ENCODE measurements at regions not wholly inside any gene's neighbourhood (a gene's known extent, or its start where the extent isn't known, plus 50 kb on each side); places are given as distances from the start of the nearest gene placed in this dataset.

- TF ChIP-seq ZNF280D (CRISPR knock-in tag; IDR thresholded peaks at IDR 0.05), result no peak
- no peak for TF ChIP-seq HNF4A (CRISPR knock-in tag; IDR thresholded peaks at IDR 0.05)
- no peak for TF ChIP-seq SMARCC2 (IDR thresholded peaks at IDR 0.05)
These were observed 103.9 kb downstream of the SUDS3 start (continued) for GRCh38 chr12:118480235-118480634.

GRCh38 chr12:118488034-118488433, 111.7 kb downstream of the SUDS3 start:
- Histone ChIP-seq H3K36me3 (replicated peaks in 1 of 2; ENCODE audit: control insufficient read depth in 1 of 2, insufficient read depth in 2 of 2, low read length in 2 of 2) (no peaks in the 10 kb centered on the region), H3K4me3 (replicated peaks in 1 of 3; ENCODE audit: insufficient read depth in 1 of 3, low read depth in 2 of 3, low read length in 3 of 3) (no peak overlapping the region), H3K9ac (ENCODE audit: insufficient read depth, low read depth, low read length) (no peak overlapping the region), H3K9me3 (ENCODE audit: low read length) (no peaks in the 10 kb centered on the region), H3K4me1 (ENCODE audit: insufficient read depth, low read length) (no peaks in the 10 kb centered on the region), H3K4me2 (ENCODE audit: low read depth, low read length) (no peak overlapping the region), H4K20me1 (ENCODE audit: insufficient read depth, low read length) (no peaks in the 10 kb centered on the region), H3K27me3 (ENCODE audit: control insufficient read depth in 1 of 2, insufficient read depth in 2 of 2, low read length in 2 of 2) (no peaks in the 10 kb centered on the region), H2AFZ (ENCODE audit: low read length) (no peak overlapping the region), H3K27ac (ENCODE audit: extremely low read length, insufficient read depth, low read length) (no peak overlapping the region), H3K79me2 (ENCODE audit: insufficient read depth, low read length) (no peaks in the 10 kb centered on the region)
- no TSS peak for BruUV-seq (replicated peaks)
- ChIA-PET POLR2A (no interaction called here), CTCF (ENCODE audit: low intra/inter-chr PET ratio, low total read pairs) (no interaction called here)
- intact Hi-C loops (cut with micrococcal nuclease; ENCODE audit: unreplicated experiment), result no loop called here
- 13% methylated on average over 2 of the region's 2 CpGs for WGBS (ENCODE audit: low lambda C conversion rate)
- FAIRE-seq (no peak), ATAC-seq (no peak), DNase-seq (ENCODE audit: low spot score) (no peak)
- in situ Hi-C loops (cut with HindIII; ENCODE audit: extremely low pct_ligation_motif_present, low pct_unique_long_range_greater_than_20kb), result no loop called here
- no peak for TF ChIP-seq FOXK1 (CRISPR knock-in tag; IDR thresholded peaks at IDR 0.05; ENCODE audit: borderline replicate concordance, low read depth)
- TF ChIP-seq JARID2 (CRISPR knock-in tag; IDR thresholded peaks at IDR 0.05; ENCODE audit: insufficient replicate concordance), result no peak
- TF ChIP-seq ZSCAN30 (CRISPR knock-in tag; IDR thresholded peaks at IDR 0.05), result no peak
- TF ChIP-seq ZNF512B (CRISPR knock-in tag; IDR thresholded peaks at IDR 0.05; ENCODE audit: borderline replicate concordance), result no peak
- TF ChIP-seq ZNF83 (CRISPR knock-in tag; IDR thresholded peaks at IDR 0.05; ENCODE audit: borderline replicate concordance), result no peak
- TF ChIP-seq ZSCAN12 (CRISPR knock-in tag; IDR thresholded peaks at IDR 0.05), result no peak
- no peak for TF ChIP-seq SNAPC4 (CRISPR knock-in tag; IDR thresholded peaks at IDR 0.05)
- TF ChIP-seq ZNF350 (CRISPR knock-in tag; IDR thresholded peaks at IDR 0.05; ENCODE audit: borderline replicate concordance, low read depth), result no peak
- TF ChIP-seq MLLT10 (CRISPR knock-in tag; IDR thresholded peaks at IDR 0.05), result no peak
